ENCODE measurements at regions not wholly inside any gene's neighbourhood (a gene's known extent, or its start where the extent isn't known, plus 50 kb on each side); places are given as distances from the start of the nearest gene placed in this dataset.
A peak's percentile ranks its signal among the peaks of the same experiment; 100 is the strongest.

GRCh38 chr19:31627620-31628365 is 278.6 kb upstream of the TSHZ3 start:
- Histone ChIP-seq H3K4me1 (ENCODE audit: insufficient read depth, low read length) (no peaks in the 10 kb centered on the region), H3K4me2 (ENCODE audit: low read length) (no peak overlapping the region), H2AFZ (ENCODE audit: low read depth, low read length) (no peak overlapping the region), H4K20me1 (ENCODE audit: insufficient read depth, low read length) (no peaks in the 10 kb centered on the region), H3K79me2 (ENCODE audit: insufficient read depth, low read length) (no peaks in the 10 kb centered on the region), H3K27me3 (ENCODE audit: insufficient read depth, low read length) (peaks cover 2% of the 10 kb centered on the region), H3K9ac (ENCODE audit: low read length) (no peak overlapping the region), H3K9me3 (ENCODE audit: insufficient read depth, low read depth, low read length) (peaks cover 2% of the 10 kb centered on the region), H3K4me3 (ENCODE audit: insufficient read depth, low read depth, low read length) (no peak overlapping the region), H3K36me3 (ENCODE audit: insufficient read depth, low read length) (no peaks in the 10 kb centered on the region), H3K27ac (ENCODE audit: low read depth, low read length) (no peak overlapping the region)
- Mint-ChIP-seq H3K4me1 (ENCODE audit: low read depth, unreplicated experiment) (no peaks in the 10 kb centered on the region), H3K9me3 (ENCODE audit: unreplicated experiment) (peaks cover 5% of the 10 kb centered on the region), H3K4me3 (ENCODE audit: unreplicated experiment) (no peak overlapping the region), H3K27ac (ENCODE audit: unreplicated experiment) (no peak overlapping the region), H3K36me3 (ENCODE audit: low read depth, unreplicated experiment) (no peaks in the 10 kb centered on the region), H3K27me3 (ENCODE audit: low read depth, unreplicated experiment) (peaks cover 57% of the 10 kb centered on the region)
- no peak for TF ChIP-seq CTCF (IDR thresholded peaks at IDR 0.05; ENCODE audit: insufficient read depth, low read depth, low read length)
- TF ChIP-seq EZH2 (IDR thresholded peaks at IDR 0.05; ENCODE audit: insufficient read depth, low read length), result no peak
- FAIRE-seq, result no peak
- no peak for DNase-seq (ENCODE audit: low read depth)

GRCh38 chr19:31629579-31630363 is 280.5 kb upstream of the TSHZ3 start:
- no peaks in the 10 kb centered on the region for H3K4me1 Mint-ChIP-seq (ENCODE audit: low read depth, unreplicated experiment)
- Histone ChIP-seq H3K27me3 (ENCODE audit: insufficient read depth, low read length) (peaks cover 2% of the 10 kb centered on the region), H3K9me3 (ENCODE audit: insufficient read depth, low read depth, low read length) (no peaks in the 10 kb centered on the region), H3K79me2 (ENCODE audit: insufficient read depth, low read length) (no peaks in the 10 kb centered on the region), H4K20me1 (ENCODE audit: insufficient read depth, low read length) (no peaks in the 10 kb centered on the region), H3K27ac (ENCODE audit: low read depth, low read length) (no peak overlapping the region), H3K4me1 (ENCODE audit: insufficient read depth, low read length) (no peaks in the 10 kb centered on the region), H3K36me3 (ENCODE audit: insufficient read depth, low read length) (no peaks in the 10 kb centered on the region), H2AFZ (ENCODE audit: low read depth, low read length) (no peak overlapping the region), H3K4me3 (ENCODE audit: insufficient read depth, low read depth, low read length) (no peak overlapping the region), H3K9ac (ENCODE audit: low read length) (no peak overlapping the region), H3K4me2 (ENCODE audit: low read length) (no peak overlapping the region)
- no peak for FAIRE-seq
- peaks cover 6% of the 10 kb centered on the region for H3K9me3 Mint-ChIP-seq (ENCODE audit: unreplicated experiment)
- no peak overlapping the region for H3K4me3 Mint-ChIP-seq (ENCODE audit: unreplicated experiment)
- TF ChIP-seq CTCF (IDR thresholded peaks at IDR 0.05; ENCODE audit: insufficient read depth, low read depth, low read length) (no peak), EZH2 (IDR thresholded peaks at IDR 0.05; ENCODE audit: insufficient read depth, low read length) (no peak)
- no peak overlapping the region for H3K27ac Mint-ChIP-seq (ENCODE audit: unreplicated experiment)
- peaks cover 52% of the 10 kb centered on the region for H3K27me3 Mint-ChIP-seq (ENCODE audit: low read depth, unreplicated experiment)
- H3K36me3 Mint-ChIP-seq (ENCODE audit: low read depth, unreplicated experiment), result no peaks in the 10 kb centered on the region
- peak; percentile 22 for DNase-seq (ENCODE audit: low read depth)

Data from astrocyte (in vitro differentiated cells and primary cell).